ENCODE measurements at regions not wholly inside any gene's neighbourhood (a gene's known extent, or its start where the extent isn't known, plus 50 kb on each side); places are given as distances from the start of the nearest gene placed in this dataset.

GRCh38 chr14:82830596-82830995 lies 1296.9 kb upstream of the SEL1L start:
- no peak for DNase-seq (ENCODE audit: low read depth)

- DNase-seq (ENCODE audit: low read depth), result no peak
Observed at GRCh38 chr14:82836256-82836950, 1302.8 kb upstream of the SEL1L start.

GRCh38 chr14:82837611-82838140 lies 1304.0 kb upstream of the SEL1L start:
- no peak for DNase-seq (ENCODE audit: low read depth)

GRCh38 chr14:82850576-82850975 lies 1316.9 kb upstream of the SEL1L start:
- DNase-seq (ENCODE audit: low read depth), result no peak

GRCh38 chr14:82854131-82854530 lies 1320.5 kb upstream of the SEL1L start:
- DNase-seq (ENCODE audit: low read depth), result no peak

GRCh38 chr14:82854901-82855300 lies 1321.2 kb upstream of the SEL1L start:
- DNase-seq (ENCODE audit: low read depth), result no peak

GRCh38 chr14:82855912-82856391 lies 1322.3 kb upstream of the SEL1L start:
- DNase-seq (ENCODE audit: low read depth), result peak; percentile 32

- no peak for DNase-seq (ENCODE audit: low read depth)
Observed at GRCh38 chr14:82861313-82861712, 1327.7 kb upstream of the SEL1L start.

GRCh38 chr14:82872494-82872893 lies 1338.8 kb upstream of the SEL1L start:
- DNase-seq (ENCODE audit: low read depth), result no peak

GRCh38 chr14:82878951-82879350 lies 1345.3 kb upstream of the SEL1L start:
- no peak for DNase-seq (ENCODE audit: low read depth)

GRCh38 chr14:82879949-82880535 lies 1346.4 kb upstream of the SEL1L start:
- DNase-seq (ENCODE audit: low read depth), result no peak

GRCh38 chr14:82886670-82887069 lies 1353.0 kb upstream of the SEL1L start:
- no peak for DNase-seq (ENCODE audit: low read depth)

GRCh38 chr14:82889701-82890100 lies 1356.0 kb upstream of the SEL1L start:
- DNase-seq (ENCODE audit: low read depth), result no peak

- no peak for DNase-seq (ENCODE audit: low read depth)
Observed at GRCh38 chr14:82896476-82896875, 1362.8 kb upstream of the SEL1L start.

GRCh38 chr14:82897469-82898308 lies 1364.0 kb upstream of the SEL1L start:
- DNase-seq (ENCODE audit: low read depth), result no peak

- no peak for DNase-seq (ENCODE audit: low read depth)
Observed at GRCh38 chr14:82905762-82906161, 1372.1 kb upstream of the SEL1L start.

- DNase-seq (ENCODE audit: low read depth), result no peak
Observed at GRCh38 chr14:82911930-82912329, 1378.3 kb upstream of the SEL1L start.

- DNase-seq (ENCODE audit: low read depth), result no peak
Observed at GRCh38 chr14:82913396-82913795, 1379.7 kb upstream of the SEL1L start.

GRCh38 chr14:82915381-82915780 lies 1381.7 kb upstream of the SEL1L start:
- DNase-seq (ENCODE audit: low read depth), result no peak

GRCh38 chr14:82935691-82936090 lies 1402.0 kb upstream of the SEL1L start:
- no peak for DNase-seq (ENCODE audit: low read depth)

GRCh38 chr14:82951171-82951570 lies 1417.5 kb upstream of the SEL1L start:
- no peak for DNase-seq (ENCODE audit: low read depth)

- no peak for DNase-seq (ENCODE audit: low read depth)
Observed at GRCh38 chr14:82963756-82964155, 1430.1 kb upstream of the SEL1L start.

Measured in iris pigment epithelial cell (primary cell).